ENCODE measurements at regions not wholly inside any gene's neighbourhood (a gene's known extent, or its start where the extent isn't known, plus 50 kb on each side); places are given as distances from the start of the nearest gene placed in this dataset.

GRCh38 chr2:217399291-217399690, 539.4 kb upstream of the TNP1 start:
- DNase-seq, result no peak

GRCh38 chr2:217398860-217399259, 539.0 kb upstream of the TNP1 start:
- no peak for DNase-seq

GRCh38 chr2:217398101-217398500, 538.2 kb upstream of the TNP1 start:
- DNase-seq, result no peak

GRCh38 chr2:217396586-217396985, 536.7 kb upstream of the TNP1 start:
- no peak for DNase-seq

GRCh38 chr2:217396165-217396564, 536.3 kb upstream of the TNP1 start:
- DNase-seq, result no peak

GRCh38 chr2:217394510-217395351, 534.9 kb upstream of the TNP1 start:
- no peak for DNase-seq

- DNase-seq, result no peak
Measured at GRCh38 chr2:217393585-217394032, 533.7 kb upstream of the TNP1 start.

- no peak for DNase-seq
Measured at GRCh38 chr2:217392930-217393584, 533.2 kb upstream of the TNP1 start.

GRCh38 chr2:217387776-217388387, 528.0 kb upstream of the TNP1 start:
- DNase-seq, result no peak

GRCh38 chr2:217386041-217386440, 526.2 kb upstream of the TNP1 start:
- DNase-seq, result no peak

- DNase-seq, result no peak
Measured at GRCh38 chr2:217383620-217384019, 523.8 kb upstream of the TNP1 start.

GRCh38 chr2:217382794-217383193, 522.9 kb upstream of the TNP1 start:
- no peak for DNase-seq

GRCh38 chr2:217379807-217380206, 519.9 kb upstream of the TNP1 start:
- DNase-seq, result no peak

- DNase-seq, result no peak
Measured at GRCh38 chr2:217372794-217373193, 512.9 kb upstream of the TNP1 start.

GRCh38 chr2:217371781-217372213, 511.9 kb upstream of the TNP1 start:
- no peak for DNase-seq

GRCh38 chr2:217370391-217370790, 510.5 kb upstream of the TNP1 start:
- DNase-seq, result no peak

- no peak for DNase-seq
Measured at GRCh38 chr2:217367464-217367863, 507.6 kb upstream of the TNP1 start.

- DNase-seq, result no peak
Measured at GRCh38 chr2:217366966-217367365, 507.1 kb upstream of the TNP1 start.

GRCh38 chr2:217366266-217366895, 506.5 kb upstream of the TNP1 start:
- DNase-seq, result no peak

GRCh38 chr2:217365656-217366055, 505.8 kb upstream of the TNP1 start:
- DNase-seq, result no peak

- DNase-seq, result no peak
Measured at GRCh38 chr2:217364224-217364623, 504.4 kb upstream of the TNP1 start.

- DNase-seq, result no peak
Measured at GRCh38 chr2:217363470-217363869, 503.6 kb upstream of the TNP1 start.

- no peak for DNase-seq
Measured at GRCh38 chr2:217362710-217363109, 502.8 kb upstream of the TNP1 start.

Measured in central memory CD4-positive, alpha-beta T cell (primary cell).